ENCODE measurements at regions not wholly inside any gene's neighbourhood (a gene's known extent, or its start where the extent isn't known, plus 50 kb on each side); places are given as distances from the start of the nearest gene placed in this dataset.

- ChIA-PET POLR2A (interaction anchor here (0.7 kb wide), 1 partner anchor 117 kb away, joined by 3 read pairs; no protein-coding TSS in a partner anchor), CTCF (no interaction called here)
- no peak for TF ChIP-seq TARDBP (IDR thresholded peaks at IDR 0.05)
- TF ChIP-seq ELF4 (IDR thresholded peaks at IDR 0.05), result no peak
- no peak for TF ChIP-seq NFRKB (IDR thresholded peaks at IDR 0.05)
- no peak for TF ChIP-seq PKNOX1 (IDR thresholded peaks at IDR 0.05)
- TF ChIP-seq LEF1 (IDR thresholded peaks at IDR 0.05; ENCODE audit: borderline replicate concordance), result no peak
- no peak for TF ChIP-seq FOXM1 (IDR thresholded peaks at IDR 0.05; ENCODE audit: borderline replicate concordance)
- TF ChIP-seq SUZ12 (IDR thresholded peaks at IDR 0.05), result no peak
- DNase-seq (ENCODE audit: extremely low spot score), result no peak
Observed at GRCh38 chr3:96000966-96001365, 813.4 kb upstream of the EPHA6 start.

GRCh38 chr3:96007650-96008195, 806.7 kb upstream of the EPHA6 start:
- CTCF ChIA-PET, result no interaction called here

GRCh38 chr3:96012939-96013338, 801.5 kb upstream of the EPHA6 start:
- CTCF ChIA-PET, result no interaction called here
- DNase-seq (ENCODE audit: extremely low spot score), result no peak
- POLR2A ChIA-PET, result no interaction called here
- no peak for TF ChIP-seq SUZ12 (IDR thresholded peaks at IDR 0.05)
- no peak for TF ChIP-seq FOXA1 (IDR thresholded peaks at IDR 0.05)
- no peak for TF ChIP-seq BHLHE40 (IDR thresholded peaks at IDR 0.05; ENCODE audit: borderline replicate concordance)
- TF ChIP-seq NFRKB (IDR thresholded peaks at IDR 0.05), result no peak
- no peak for TF ChIP-seq TARDBP (IDR thresholded peaks at IDR 0.05)
- TF ChIP-seq HDGF (IDR thresholded peaks at IDR 0.05; ENCODE audit: borderline replicate concordance), result no peak
- TF ChIP-seq LEF1 (IDR thresholded peaks at IDR 0.05; ENCODE audit: borderline replicate concordance), result no peak
- no peak for TF ChIP-seq L3MBTL2 (conservative IDR thresholded peaks at IDR 0.05)
- no peak for TF ChIP-seq FOXK2 (IDR thresholded peaks at IDR 0.05)
- TF ChIP-seq ZNF384 (IDR thresholded peaks at IDR 0.05), result no peak
- TF ChIP-seq ARNT (IDR thresholded peaks at IDR 0.05), result no peak
- TF ChIP-seq ELF4 (IDR thresholded peaks at IDR 0.05), result no peak
- TF ChIP-seq FOXM1 (IDR thresholded peaks at IDR 0.05; ENCODE audit: borderline replicate concordance), result no peak
- no peak for TF ChIP-seq CTBP1 (IDR thresholded peaks at IDR 0.05; ENCODE audit: borderline replicate concordance)
- TF ChIP-seq PKNOX1 (IDR thresholded peaks at IDR 0.05), result no peak
- no peak for TF ChIP-seq SP1 (IDR thresholded peaks at IDR 0.05)

More at GRCh38 chr3:96007650-96008195, 806.7 kb upstream of the EPHA6 start:
- TF ChIP-seq SP1 (IDR thresholded peaks at IDR 0.05), result no peak
- TF ChIP-seq L3MBTL2 (conservative IDR thresholded peaks at IDR 0.05), result no peak
- no peak for TF ChIP-seq ARNT (IDR thresholded peaks at IDR 0.05)
- TF ChIP-seq ELF4 (IDR thresholded peaks at IDR 0.05), result no peak
- no peak for TF ChIP-seq SUZ12 (IDR thresholded peaks at IDR 0.05)
- no peak for TF ChIP-seq FOXM1 (IDR thresholded peaks at IDR 0.05; ENCODE audit: borderline replicate concordance)
- TF ChIP-seq CTBP1 (IDR thresholded peaks at IDR 0.05; ENCODE audit: borderline replicate concordance), result no peak
- no peak for TF ChIP-seq BHLHE40 (IDR thresholded peaks at IDR 0.05; ENCODE audit: borderline replicate concordance)
- no peak for TF ChIP-seq TARDBP (IDR thresholded peaks at IDR 0.05)
- TF ChIP-seq PKNOX1 (IDR thresholded peaks at IDR 0.05), result no peak
- no peak for TF ChIP-seq ZNF384 (IDR thresholded peaks at IDR 0.05)
- no peak for DNase-seq (ENCODE audit: extremely low spot score)
- POLR2A ChIA-PET, result no interaction called here

- ChIA-PET CTCF (no interaction called here), POLR2A (no interaction called here)
- TF ChIP-seq NFRKB (IDR thresholded peaks at IDR 0.05) (no peak), L3MBTL2 (conservative IDR thresholded peaks at IDR 0.05) (no peak), CTBP1 (IDR thresholded peaks at IDR 0.05; ENCODE audit: borderline replicate concordance) (no peak), ELF4 (IDR thresholded peaks at IDR 0.05) (no peak), FOXM1 (IDR thresholded peaks at IDR 0.05; ENCODE audit: borderline replicate concordance) (no peak), ARNT (IDR thresholded peaks at IDR 0.05) (no peak), TARDBP (IDR thresholded peaks at IDR 0.05) (no peak), HDGF (IDR thresholded peaks at IDR 0.05; ENCODE audit: borderline replicate concordance) (no peak), PKNOX1 (IDR thresholded peaks at IDR 0.05) (no peak), BHLHE40 (IDR thresholded peaks at IDR 0.05; ENCODE audit: borderline replicate concordance) (no peak), ZNF384 (IDR thresholded peaks at IDR 0.05) (no peak)
- DNase-seq (ENCODE audit: extremely low spot score), result no peak
Observed at GRCh38 chr3:96017556-96017955, 796.8 kb upstream of the EPHA6 start.

- ChIA-PET CTCF (no interaction called here), POLR2A (no interaction called here)
- no peak for DNase-seq (ENCODE audit: extremely low spot score)
- TF ChIP-seq PKNOX1 (IDR thresholded peaks at IDR 0.05) (no peak), ELF4 (IDR thresholded peaks at IDR 0.05) (no peak), SP1 (IDR thresholded peaks at IDR 0.05) (no peak), L3MBTL2 (conservative IDR thresholded peaks at IDR 0.05) (no peak), LEF1 (IDR thresholded peaks at IDR 0.05; ENCODE audit: borderline replicate concordance) (no peak), SUZ12 (IDR thresholded peaks at IDR 0.05) (no peak), BHLHE40 (IDR thresholded peaks at IDR 0.05; ENCODE audit: borderline replicate concordance) (no peak), FOXA1 (IDR thresholded peaks at IDR 0.05) (no peak), ARNT (IDR thresholded peaks at IDR 0.05) (no peak), HDGF (IDR thresholded peaks at IDR 0.05; ENCODE audit: borderline replicate concordance) (no peak), FOXK2 (IDR thresholded peaks at IDR 0.05) (no peak), ZNF384 (IDR thresholded peaks at IDR 0.05) (no peak), CTBP1 (IDR thresholded peaks at IDR 0.05; ENCODE audit: borderline replicate concordance) (no peak), FOXM1 (IDR thresholded peaks at IDR 0.05; ENCODE audit: borderline replicate concordance) (no peak), NFRKB (IDR thresholded peaks at IDR 0.05) (no peak), TARDBP (IDR thresholded peaks at IDR 0.05) (no peak)
Observed at GRCh38 chr3:96022676-96023075, 791.7 kb upstream of the EPHA6 start.
